Stimulated activated CD4-positive, alpha-beta T cell treated with anti-CD3 and anti-CD28 coated beads, Interleukin-2, amount 100 ng/mL, for 24 hours (primary cell): ENCODE measurements at regions not wholly inside any gene's neighbourhood (a gene's known extent, or its start where the extent isn't known, plus 50 kb on each side); places are given as distances from the start of the nearest gene placed in this dataset.
"Not testable (repeated sequence)": the region's sequence is repeated elsewhere in the genome, so short reads cannot be mapped to it uniquely, and the experiment has no call there.

Source experiments
- DNase-seq, 2 donors: peaks; one replicate each; pipeline ENCODE4 v3.0.0-alpha.2; 2020

DNA sequence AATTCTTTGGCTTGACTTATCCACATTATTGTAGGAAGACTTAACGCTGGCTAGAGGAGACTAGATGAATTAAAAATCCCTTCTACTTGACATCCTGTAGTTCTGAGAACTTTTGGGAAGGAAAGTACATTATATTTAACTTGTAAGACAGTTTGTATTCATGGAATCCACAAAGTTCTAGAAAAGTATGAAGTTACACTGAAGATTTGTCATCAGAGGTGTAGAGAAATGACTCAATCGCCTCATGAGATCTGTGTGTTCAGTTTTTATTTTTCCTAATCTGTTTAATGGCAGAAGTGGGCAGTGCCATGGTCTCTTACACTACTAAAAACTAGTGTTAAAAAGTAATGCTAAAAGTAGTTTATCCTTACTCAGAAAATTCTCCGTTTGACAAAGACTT, 89.1 kb upstream of the SMIM30 start:
- no peak for DNase-seq

DNA sequence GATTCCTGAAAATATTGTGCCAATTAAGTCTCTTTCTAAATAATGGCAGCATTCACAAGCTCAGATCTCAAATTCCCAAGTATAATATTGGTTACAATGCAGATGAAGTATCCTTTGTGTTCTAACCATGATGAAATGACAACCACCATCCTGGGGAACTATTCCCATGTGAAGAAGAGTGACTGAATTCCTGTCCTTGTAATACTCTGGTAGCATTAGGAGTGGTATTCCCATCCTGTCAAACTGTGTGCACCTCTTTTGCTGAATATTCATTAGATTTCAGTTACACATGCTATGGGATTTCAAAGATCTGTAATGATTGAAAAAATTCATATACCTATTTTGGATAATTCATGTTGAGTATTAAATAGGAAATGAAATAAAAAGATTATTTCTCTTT, 86.1 kb upstream of the SMIM30 start:
- no peak for DNase-seq

DNA sequence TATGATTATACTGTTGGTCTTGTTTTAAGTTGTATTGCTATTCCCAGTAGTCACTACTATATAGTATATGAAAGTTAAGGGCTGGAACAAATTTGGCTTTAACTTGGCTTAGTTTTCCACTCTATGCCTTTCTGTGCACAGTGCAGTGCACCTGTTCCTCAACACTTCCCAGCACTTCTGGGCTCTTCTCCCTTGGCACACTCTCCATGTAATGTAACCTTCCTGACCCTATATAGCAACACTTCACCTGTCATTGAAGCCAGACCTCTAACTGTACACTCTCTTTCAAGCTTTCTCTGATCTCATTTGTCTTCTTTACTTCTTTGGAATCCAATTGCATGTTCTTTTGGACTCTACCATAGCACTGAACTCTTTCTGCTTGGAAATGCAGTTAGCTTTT, 83.9 kb upstream of the SMIM30 start:
- DNase-seq, result no peak

DNA sequence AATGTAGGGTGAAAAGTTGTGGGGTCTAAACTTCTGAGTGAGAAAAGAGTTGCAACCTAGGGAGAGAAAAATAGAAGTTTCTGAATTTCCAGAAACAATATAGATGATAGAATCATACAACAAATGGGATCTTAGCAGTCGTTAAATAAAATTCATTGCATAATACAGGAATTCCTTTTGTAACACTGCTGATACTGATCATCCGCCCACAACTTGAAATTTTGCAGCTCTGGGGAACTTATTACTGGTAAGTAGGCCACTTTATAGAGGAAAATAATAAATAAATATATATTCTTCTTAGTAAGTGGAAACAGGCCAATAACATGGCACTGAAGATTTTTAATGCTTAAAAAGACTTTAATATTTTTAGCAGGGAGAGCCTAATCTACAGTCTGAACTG, 81.9 kb upstream of the SMIM30 start:
- no peak for DNase-seq

DNA sequence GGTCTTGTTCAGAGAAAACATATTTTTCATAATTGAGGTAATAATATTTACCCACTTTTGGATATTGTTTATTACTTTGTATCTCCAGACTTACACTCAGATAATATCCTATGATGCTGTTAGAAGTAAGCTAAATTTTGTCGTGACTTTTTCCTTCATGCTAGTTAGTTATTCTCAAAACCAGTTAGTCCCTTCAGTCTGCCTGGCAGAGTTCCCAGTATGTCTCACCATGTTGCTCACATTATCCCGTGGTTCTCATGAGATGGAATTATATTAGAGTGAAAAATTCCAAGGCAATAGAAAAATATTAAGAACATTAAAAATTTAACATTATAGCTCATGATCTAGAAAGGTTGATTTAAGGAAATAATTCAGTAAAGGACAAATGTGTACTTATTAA, 81.5 kb upstream of the SMIM30 start:
- no peak for DNase-seq

DNA sequence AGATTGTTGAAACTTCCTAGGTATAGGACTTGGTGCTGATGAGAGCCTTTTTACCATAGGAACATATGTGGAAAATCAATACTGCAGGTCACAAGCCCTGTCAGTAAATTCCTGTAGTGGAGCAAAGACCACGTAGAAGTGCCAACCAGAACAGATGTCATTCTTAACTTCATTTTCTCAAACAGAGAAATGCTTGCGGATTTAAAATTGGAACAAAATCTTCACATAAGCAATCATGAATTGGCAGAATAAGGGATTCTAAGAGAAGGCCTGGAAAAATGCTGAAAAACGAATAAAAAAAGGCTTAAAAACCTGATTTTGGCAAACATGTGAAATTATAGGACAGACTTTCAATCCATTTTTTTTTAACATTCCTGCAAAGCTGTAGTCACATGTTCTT, 80.8 kb upstream of the SMIM30 start:
- DNase-seq, result no peak

DNA sequence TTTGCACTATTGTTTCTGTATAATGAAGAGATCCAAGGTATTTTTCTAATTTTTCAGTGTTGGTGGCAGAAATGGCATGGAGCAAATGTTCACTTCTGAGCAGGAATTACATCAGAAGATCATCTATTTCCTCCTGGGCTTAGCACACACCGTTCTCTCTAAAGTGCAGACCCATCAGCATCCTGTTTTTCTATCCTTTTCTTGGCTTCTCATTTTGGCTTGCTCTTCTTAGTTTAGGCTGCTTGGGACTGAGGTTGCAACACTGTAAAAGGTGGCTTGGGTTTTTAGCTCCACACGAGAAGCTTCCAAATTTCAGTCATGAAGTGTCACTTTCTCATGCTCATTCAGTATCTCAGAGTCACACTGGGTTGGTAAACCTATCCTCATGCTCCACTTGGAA, 79.9 kb upstream of the SMIM30 start:
- no peak for DNase-seq

DNA sequence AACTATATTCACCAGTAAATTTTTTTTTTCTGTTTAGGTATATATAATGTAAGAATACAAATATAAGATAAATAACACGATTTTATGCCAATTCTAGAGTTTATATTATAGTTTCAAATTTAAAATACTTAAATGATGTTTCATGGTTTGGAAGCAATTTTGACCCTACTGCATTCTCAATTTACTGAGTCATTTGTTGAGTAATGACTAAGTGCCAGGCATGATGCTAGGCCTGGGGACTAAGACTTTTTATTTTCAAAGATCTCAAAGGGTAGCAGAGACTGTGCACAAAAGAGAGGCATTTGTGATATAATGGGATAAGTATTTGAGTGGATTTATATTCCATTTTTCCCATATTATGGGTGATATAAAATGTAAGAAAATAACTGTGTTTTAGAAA, 78.9 kb upstream of the SMIM30 start:
- no peak for DNase-seq

DNA sequence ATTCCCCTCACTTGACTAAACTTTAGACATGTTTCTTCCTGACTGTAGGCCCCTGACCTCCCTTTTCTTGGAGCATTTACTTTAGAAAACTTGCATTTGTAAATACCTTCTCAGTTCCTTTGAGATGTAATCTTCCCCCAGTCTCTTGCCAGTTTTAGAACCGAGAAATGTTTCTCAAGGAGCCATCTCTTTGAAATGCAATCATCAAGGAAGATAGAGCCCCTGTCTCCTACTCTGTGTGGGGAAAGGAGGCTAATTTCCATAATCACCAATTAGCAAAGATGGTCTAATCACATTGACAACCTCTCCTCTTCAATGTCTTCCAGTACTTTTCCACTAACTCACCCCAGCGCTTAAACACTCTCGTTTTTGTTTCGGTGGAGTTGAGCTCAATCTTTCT, 70.0 kb upstream of the SMIM30 start:
- DNase-seq, result no peak

DNA sequence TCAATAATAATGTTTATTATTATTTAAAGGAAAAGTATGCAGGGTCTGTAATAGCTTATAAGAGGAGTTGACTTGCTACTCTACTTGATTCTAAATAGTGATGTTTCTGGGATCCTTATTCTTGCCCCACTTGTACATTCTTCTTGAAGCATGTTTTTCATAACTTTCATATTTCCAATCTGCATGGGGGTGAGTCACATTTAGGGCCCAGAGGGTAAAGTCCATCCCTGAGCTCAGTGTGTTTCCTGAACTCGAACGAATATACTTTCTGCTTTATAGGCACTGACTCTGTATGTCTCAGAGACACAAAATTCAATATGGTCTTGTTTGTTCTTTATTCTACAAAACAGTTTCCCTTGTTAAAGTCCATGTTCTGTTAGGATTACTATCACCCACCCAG, 61.0 kb upstream of the SMIM30 start:
- DNase-seq, result no peak

DNA sequence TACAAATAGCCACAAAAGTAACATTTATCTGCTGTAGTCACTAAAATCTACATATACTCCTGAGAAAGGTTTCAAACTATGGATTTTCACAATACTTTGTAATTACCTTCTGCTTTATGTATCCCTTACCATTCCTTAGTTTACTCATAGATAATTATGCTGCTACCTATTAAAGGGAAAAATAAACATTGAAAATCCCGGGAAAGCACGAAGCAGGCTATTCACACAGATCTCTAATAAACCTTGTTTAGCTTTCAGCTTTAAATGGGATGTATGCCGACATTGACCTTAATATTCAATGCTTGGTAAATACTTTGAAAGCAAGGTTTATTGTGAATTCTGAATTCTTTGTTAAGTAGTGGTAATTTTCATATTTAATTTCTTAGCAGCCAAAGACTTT, 58.5 kb upstream of the SMIM30 start:
- no peak for DNase-seq

DNA sequence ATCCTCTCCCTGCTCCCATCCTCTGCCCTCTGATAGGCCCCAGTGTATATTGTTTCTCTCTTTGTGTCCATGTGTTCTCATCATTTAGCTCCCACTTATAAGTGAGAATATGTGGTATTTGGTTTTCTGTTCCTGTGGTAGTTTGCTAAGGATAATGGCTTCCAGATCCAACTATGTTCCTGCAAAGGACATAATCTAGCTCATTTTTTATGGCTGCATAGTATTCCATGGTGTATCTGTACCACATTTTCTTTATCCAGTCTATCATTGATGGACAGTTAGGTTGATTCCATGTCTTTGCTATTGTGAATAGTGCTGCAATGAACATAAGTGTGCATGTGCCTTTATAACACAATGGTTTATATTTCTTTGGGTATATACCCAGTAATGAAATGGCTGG, 57.8 kb upstream of the SMIM30 start:
- DNase-seq, result not testable (repeated sequence)

DNA sequence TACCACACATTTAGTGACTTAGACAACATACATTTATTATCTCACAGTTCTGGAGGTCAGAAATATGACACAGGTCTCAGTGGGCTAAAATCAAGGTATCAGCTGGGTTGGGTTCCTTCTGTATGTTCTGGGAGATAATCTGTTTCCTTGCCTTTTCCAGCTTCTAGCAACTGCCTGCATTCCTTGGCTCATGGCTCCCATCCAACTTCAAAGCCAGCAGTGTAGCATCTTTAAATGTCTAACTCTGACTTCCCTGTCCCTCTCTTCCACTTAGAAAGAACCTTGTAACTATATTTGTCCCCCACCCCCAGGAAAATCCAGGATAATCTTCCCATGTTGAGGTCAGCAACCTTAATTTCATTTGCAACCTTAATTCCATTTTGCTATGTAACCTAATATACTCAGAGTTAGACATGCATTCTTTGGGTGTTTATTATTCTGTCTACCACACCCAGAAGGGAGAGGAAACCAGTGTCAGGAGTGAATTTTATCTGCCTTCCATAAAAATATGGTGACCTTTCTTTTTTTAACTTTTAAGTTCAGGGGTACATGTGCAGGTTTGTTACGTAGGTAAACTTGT, 57.3 kb upstream of the SMIM30 start:
- DNase-seq, result no peak

DNA sequence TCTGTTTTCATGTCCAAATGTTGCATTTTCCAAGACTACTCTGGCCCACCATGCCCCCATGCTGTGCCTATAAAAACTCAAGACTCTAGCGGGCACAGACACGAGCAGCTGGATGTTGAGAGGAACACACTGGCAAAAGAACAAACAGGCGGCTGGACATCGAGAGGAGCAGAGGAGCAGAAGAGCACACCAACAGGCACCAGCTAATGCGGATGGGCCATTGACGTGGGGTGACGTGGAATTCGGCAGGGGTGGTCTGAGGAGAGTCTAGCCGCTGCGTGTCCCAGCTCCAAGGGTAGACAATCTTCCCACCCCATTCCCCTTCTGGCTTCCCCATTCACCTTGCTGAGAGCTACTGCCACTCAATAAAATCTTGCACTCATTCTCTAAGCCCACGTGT, 54.4 kb upstream of the SMIM30 start:
- no peak for DNase-seq

DNA sequence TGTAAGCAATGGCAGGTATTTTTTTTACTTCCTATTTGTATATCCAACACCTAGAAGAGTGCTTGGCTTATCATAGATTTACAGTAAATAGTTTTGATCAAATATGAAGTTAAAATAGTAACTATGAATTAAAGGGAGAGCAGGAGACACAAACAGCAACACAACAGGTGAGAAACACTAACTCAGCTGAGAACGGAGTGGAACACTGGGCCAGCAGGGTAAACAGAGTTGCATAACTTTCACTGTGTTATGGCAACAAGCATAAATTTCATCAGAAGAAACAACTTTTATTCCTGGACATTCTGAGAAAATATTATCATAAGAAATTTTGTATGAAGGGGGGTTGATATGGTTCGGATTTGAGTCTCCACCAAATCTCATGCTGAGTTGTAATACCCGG, 52.2 kb upstream of the SMIM30 start:
- no peak for DNase-seq
